Esophagus squamous epithelium (tissue), 5 donors: ENCODE measurements at regions not wholly inside any gene's neighbourhood (a gene's known extent, or its start where the extent isn't known, plus 50 kb on each side); places are given as distances from the start of the nearest gene placed in this dataset.

Source experiments
- DNase-seq: peaks from one replicate; lab custom pipeline; 2025; lab: John Stamatoyannopoulos, UW
- H3K27ac ChIP-seq, 4 donors: fragments of 200-600 bp; sonication (generic); one replicate each; pipeline ENCODE4 v1.5.1; 2016 to 2019; ENCODE audit warnings: mild to moderate bottlenecking in 1 of 4
- H3K27me3 ChIP-seq, 4 donors: fragments of 200-600 bp; sonication (generic); 1 replicate in 3 of 4; 2 replicates in 1 of 4; pipeline versions ENCODE4 v1.5.1 to v1.6.0; 2017 to 2021; ENCODE audit warnings: antibody characterized with exemption in 1 of 4
- H3K36me3 ChIP-seq, 3 donors: fragments of 200-600 bp; sonication (generic); one replicate each; pipeline ENCODE4 v1.5.1; 2016 to 2019
- H3K4me1 ChIP-seq, 3 donors: fragments of 200-600 bp; sonication (generic); one replicate each; pipeline ENCODE4 v1.5.1; 2017 to 2019
- H3K4me3 ChIP-seq, 4 donors: fragments of 200-600 bp; sonication (generic); 1 replicate in 3 of 4; 2 replicates in 1 of 4; pipeline ENCODE4 v1.5.1; 2016 to 2019; ENCODE audit warnings: mild to moderate bottlenecking in 2 of 4, moderate library complexity in 1 of 4
- H3K9me3 ChIP-seq, 3 donors: fragments of 200-600 bp; sonication (generic); one replicate each; pipeline ENCODE4 v1.5.1; 2016 to 2019
- CTCF ChIP-seq, 6 experiments: fragments of 450-650 bp in 4 of 6; fragments of 200-600 bp in 2 of 6; sonication (generic) in 2 of 6; IDR thresholded peaks; one replicate each; pipeline ENCODE4 v1.5.1; 2016 to 2019; ENCODE audit warnings: antibody characterized with exemption in 6 of 6, mild to moderate bottlenecking in 4 of 6, moderate library complexity in 4 of 6
- POLR2A ChIP-seq, 4 donors: fragments of 450-650 bp; IDR thresholded peaks; one replicate each; pipeline ENCODE4 v1.6.1; 2017; ENCODE audit warnings: antibody characterized with exemption in 4 of 4, mild to moderate bottlenecking in 4 of 4, moderate library complexity in 3 of 4
- WGBS, 2 donors: methylation state at CpG; one replicate each; pipeline ENCODE4 v1.1.5; 2018; 5-methylcytosine and 5-hydroxymethylcytosine counted together
- intact Hi-C: fragments of 100-400 bp; cut with DNase I; formaldehyde crosslinking; loops from one replicate; pipeline ENCODE4 v1.15.0; 2022
- donor health status: DM: yes; HTN: yes; CAD: no.

- intact Hi-C loops, result no loop called here
- Histone ChIP-seq H3K4me3 (no peak overlapping the region), H3K9me3 (peaks cover 0 to 11% (median 0%) of the 10 kb centered on the region in 3 donors), H3K27ac (no peak overlapping the region), H3K27me3 (no peaks in the 10 kb centered on the region), H3K4me1 (no peaks in the 10 kb centered on the region), H3K36me3 (no peaks in the 10 kb centered on the region)
- TF ChIP-seq POLR2A (IDR thresholded peaks at IDR 0.05), result no peak
- no peak for TF ChIP-seq CTCF (IDR thresholded peaks at IDR 0.05)
- DNase-seq, result no peak
- 88 to 92% methylated on average over 2 of the region's 2 CpGs for WGBS, 2 donors
Measured at GRCh38 chr5:29508131-29508530, 1685.4 kb upstream of the CDH6 start.

DNA sequence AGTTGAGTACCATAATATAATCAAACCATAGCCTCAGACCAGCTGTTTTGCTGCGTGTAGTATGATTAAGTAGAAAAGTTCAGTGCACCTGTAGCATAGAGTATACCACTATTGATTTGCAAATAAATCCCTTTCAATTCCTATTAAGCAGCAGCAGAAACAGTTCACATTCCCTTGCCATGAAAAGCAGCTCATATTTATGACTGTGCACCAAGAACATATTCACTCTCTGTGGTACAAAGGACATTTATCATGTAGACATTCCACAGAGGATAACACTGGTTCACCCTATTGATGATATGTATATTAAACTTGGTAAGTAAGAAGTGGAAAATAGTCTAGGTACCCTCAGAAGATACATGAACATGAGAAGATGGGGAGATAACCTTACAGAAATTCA is 1689.1 kb upstream of the CDH6 start:
- DNase-seq, result no peak
- Histone ChIP-seq H3K4me1 (no peaks in the 10 kb centered on the region), H3K9me3 (peaks cover 0 to 3% (median 0%) of the 10 kb centered on the region in 3 donors), H3K36me3 (no peaks in the 10 kb centered on the region), H3K27ac (no peak overlapping the region), H3K27me3 (no peaks in the 10 kb centered on the region), H3K4me3 (no peak overlapping the region)
- TF ChIP-seq POLR2A (IDR thresholded peaks at IDR 0.05) (no peak), CTCF (IDR thresholded peaks at IDR 0.05) (no peak)
- intact Hi-C loops, result no loop called here
- WGBS, 2 donors, result 26 to 55% methylated on average over 1 of the region's 1 CpG

- peaks cover 0 to 24% (median 5%) of the 10 kb centered on the region in 3 donors for H3K9me3 ChIP-seq
- no peak for DNase-seq
- no peak overlapping the region for H3K4me3 ChIP-seq
- no peak overlapping the region for H3K27ac ChIP-seq
- no peaks in the 10 kb centered on the region for H3K27me3 ChIP-seq
- 74 to 89% methylated on average over 3 to 4 of the region's 4 CpGs for WGBS, 2 donors
- no peaks in the 10 kb centered on the region for H3K36me3 ChIP-seq
- H3K4me1 ChIP-seq, result no peaks in the 10 kb centered on the region
- intact Hi-C loops, result no loop called here
- TF ChIP-seq POLR2A (IDR thresholded peaks at IDR 0.05), result no peak
- no peak for TF ChIP-seq CTCF (IDR thresholded peaks at IDR 0.05)
Measured at GRCh38 chr5:29498860-29499259, 1694.6 kb upstream of the CDH6 start.

DNA sequence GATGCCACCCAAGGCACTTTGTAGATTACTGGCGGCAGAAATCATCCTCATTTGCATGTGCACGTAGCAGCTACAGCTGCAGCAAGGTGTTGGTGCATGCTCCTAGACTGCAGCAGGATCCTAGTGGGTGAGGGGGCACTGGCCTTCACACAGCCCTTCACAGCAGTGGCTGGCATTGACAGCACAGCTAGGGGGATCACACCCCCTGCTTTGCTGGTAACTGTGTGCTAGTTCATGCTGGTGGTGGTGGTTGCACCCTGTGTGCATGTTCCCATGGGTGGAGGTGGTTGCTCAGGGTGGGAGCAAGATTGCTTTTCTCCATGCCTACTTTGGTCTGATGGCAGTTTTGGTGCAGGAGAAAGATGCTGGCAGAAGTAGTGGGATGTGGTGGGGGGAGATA is 1695.1 kb upstream of the CDH6 start:
- Histone ChIP-seq H3K4me1 (no peaks in the 10 kb centered on the region), H3K27me3 (no peaks in the 10 kb centered on the region), H3K36me3 (no peaks in the 10 kb centered on the region), H3K4me3 (no peak overlapping the region), H3K9me3 (peaks cover 0 to 26% (median 5%) of the 10 kb centered on the region in 3 donors), H3K27ac (no peak overlapping the region)
- intact Hi-C loops, result no loop called here
- WGBS, 2 donors, result no CpG with 5 or more reads among the region's 2 CpGs
- no peak for DNase-seq
- TF ChIP-seq CTCF (IDR thresholded peaks at IDR 0.05), result no peak
- TF ChIP-seq POLR2A (IDR thresholded peaks at IDR 0.05), result no peak

GRCh38 chr5:29485333-29485732 is 1708.2 kb upstream of the CDH6 start:
- intact Hi-C loops, result no loop called here
- H3K27ac ChIP-seq, result no peak overlapping the region
- 85 to 88% methylated on average over 3 of the region's 3 CpGs for WGBS, 2 donors
- H3K4me1 ChIP-seq, result no peaks in the 10 kb centered on the region
- DNase-seq, result no peak
- no peak for TF ChIP-seq CTCF (IDR thresholded peaks at IDR 0.05)
- no peak for TF ChIP-seq POLR2A (IDR thresholded peaks at IDR 0.05)
- peaks cover 0 to 9% (median 8%) of the 10 kb centered on the region in 3 donors for H3K9me3 ChIP-seq
- no peaks in the 10 kb centered on the region for H3K27me3 ChIP-seq
- no peaks in the 10 kb centered on the region for H3K36me3 ChIP-seq
- H3K4me3 ChIP-seq, result no peak overlapping the region
